Gastrocnemius medialis (tissue), 4 donors: ENCODE measurements at regions not wholly inside any gene's neighbourhood (a gene's known extent, or its start where the extent isn't known, plus 50 kb on each side); places are given as distances from the start of the nearest gene placed in this dataset.

Experiments used
- POLR2A ChIP-seq, 2 donors: fragments of 450-650 bp; IDR thresholded peaks; one replicate each; pipeline ENCODE4 v1.6.1; 2017; ENCODE audit warnings: antibody characterized with exemption in 2 of 2, mild to moderate bottlenecking in 2 of 2, moderate library complexity in 2 of 2
- TF ChIP-seq, protein P1 (sequence below), 5 experiments: fragments of 450-650 bp in 3 of 5; fragments of 200-600 bp in 2 of 5; sonication (generic) in 2 of 5; IDR thresholded peaks in 4 of 5; conservative IDR thresholded peaks in 1 of 5; 1 replicate in 4 of 5; 2 replicates in 1 of 5; pipeline ENCODE4 v1.5.1; 2016 to 2019; ENCODE audit warnings: antibody characterized with exemption in 5 of 5, mild to moderate bottlenecking in 3 of 5, moderate library complexity in 3 of 5

DNA sequence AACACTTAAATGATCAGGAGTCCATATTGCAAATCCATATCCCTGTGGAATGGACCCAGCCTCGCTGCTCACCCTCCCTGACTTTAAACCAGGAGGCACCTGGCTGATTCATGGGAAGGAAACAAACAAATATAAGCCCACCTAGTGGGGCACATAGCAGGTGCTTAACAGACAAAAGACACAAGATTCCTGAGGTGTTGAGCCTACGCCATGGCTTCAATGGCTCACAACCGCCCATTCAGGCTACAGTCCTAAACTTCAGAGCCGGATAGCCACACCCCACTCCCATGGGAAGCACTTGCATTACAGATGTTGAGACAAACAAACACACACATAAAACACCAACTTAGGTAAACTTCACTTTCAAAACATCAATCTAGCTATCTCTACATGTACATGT lies 359.9 kb downstream of the ICE1 start:
- TF ChIP-seq, protein P1, sequence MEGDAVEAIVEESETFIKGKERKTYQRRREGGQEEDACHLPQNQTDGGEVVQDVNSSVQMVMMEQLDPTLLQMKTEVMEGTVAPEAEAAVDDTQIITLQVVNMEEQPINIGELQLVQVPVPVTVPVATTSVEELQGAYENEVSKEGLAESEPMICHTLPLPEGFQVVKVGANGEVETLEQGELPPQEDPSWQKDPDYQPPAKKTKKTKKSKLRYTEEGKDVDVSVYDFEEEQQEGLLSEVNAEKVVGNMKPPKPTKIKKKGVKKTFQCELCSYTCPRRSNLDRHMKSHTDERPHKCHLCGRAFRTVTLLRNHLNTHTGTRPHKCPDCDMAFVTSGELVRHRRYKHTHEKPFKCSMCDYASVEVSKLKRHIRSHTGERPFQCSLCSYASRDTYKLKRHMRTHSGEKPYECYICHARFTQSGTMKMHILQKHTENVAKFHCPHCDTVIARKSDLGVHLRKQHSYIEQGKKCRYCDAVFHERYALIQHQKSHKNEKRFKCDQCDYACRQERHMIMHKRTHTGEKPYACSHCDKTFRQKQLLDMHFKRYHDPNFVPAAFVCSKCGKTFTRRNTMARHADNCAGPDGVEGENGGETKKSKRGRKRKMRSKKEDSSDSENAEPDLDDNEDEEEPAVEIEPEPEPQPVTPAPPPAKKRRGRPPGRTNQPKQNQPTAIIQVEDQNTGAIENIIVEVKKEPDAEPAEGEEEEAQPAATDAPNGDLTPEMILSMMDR (IDR thresholded peaks at IDR 0.05 in 4 of 5, conservative IDR thresholded peaks at IDR 0.05 in 1 of 5) = no peak
- TF ChIP-seq POLR2A (IDR thresholded peaks at IDR 0.05) = no peak
